PC-9 (cell line): ENCODE measurements at regions not wholly inside any gene's neighbourhood (a gene's known extent, or its start where the extent isn't known, plus 50 kb on each side); places are given as distances from the start of the nearest gene placed in this dataset.

Experiments used
- EZH2 ChIP-seq: fragments of 200-600 bp; sonication (generic); IDR thresholded peaks from 2 replicates; pipeline ENCODE4 v1.8.0; 2017; ENCODE audit warnings: antibody characterized with exemption, low read depth
- TF ChIP-seq, protein P1 (sequence below): fragments of 200-600 bp; sonication (generic); conservative IDR thresholded peaks from 2 replicates; pipeline ENCODE4 v1.6.1; 2017; ENCODE audit warnings: mixed run types, antibody characterized with exemption, mild to moderate bottlenecking, moderate library complexity

GRCh38 chr2:156687715-156688114 lies 251.5 kb downstream of the GPD2 start:
- TF ChIP-seq EZH2: no peak
- TF ChIP-seq, protein P1, sequence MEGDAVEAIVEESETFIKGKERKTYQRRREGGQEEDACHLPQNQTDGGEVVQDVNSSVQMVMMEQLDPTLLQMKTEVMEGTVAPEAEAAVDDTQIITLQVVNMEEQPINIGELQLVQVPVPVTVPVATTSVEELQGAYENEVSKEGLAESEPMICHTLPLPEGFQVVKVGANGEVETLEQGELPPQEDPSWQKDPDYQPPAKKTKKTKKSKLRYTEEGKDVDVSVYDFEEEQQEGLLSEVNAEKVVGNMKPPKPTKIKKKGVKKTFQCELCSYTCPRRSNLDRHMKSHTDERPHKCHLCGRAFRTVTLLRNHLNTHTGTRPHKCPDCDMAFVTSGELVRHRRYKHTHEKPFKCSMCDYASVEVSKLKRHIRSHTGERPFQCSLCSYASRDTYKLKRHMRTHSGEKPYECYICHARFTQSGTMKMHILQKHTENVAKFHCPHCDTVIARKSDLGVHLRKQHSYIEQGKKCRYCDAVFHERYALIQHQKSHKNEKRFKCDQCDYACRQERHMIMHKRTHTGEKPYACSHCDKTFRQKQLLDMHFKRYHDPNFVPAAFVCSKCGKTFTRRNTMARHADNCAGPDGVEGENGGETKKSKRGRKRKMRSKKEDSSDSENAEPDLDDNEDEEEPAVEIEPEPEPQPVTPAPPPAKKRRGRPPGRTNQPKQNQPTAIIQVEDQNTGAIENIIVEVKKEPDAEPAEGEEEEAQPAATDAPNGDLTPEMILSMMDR: no peak
